GM10248 (cell line): ENCODE measurements at regions not wholly inside any gene's neighbourhood (a gene's known extent, or its start where the extent isn't known, plus 50 kb on each side); places are given as distances from the start of the nearest gene placed in this dataset.

Experiments
- CTCF ChIA-PET: fragments of 300-600 bp; sonication (Branson Sonifier 250); formaldehyde crosslinking; extraction: SDS; loops from one replicate; lab custom pipeline; 2021; ENCODE audit warnings: antibody characterized with exemption; lab: Yijun Ruan, JAX
- POLR2A ChIA-PET: fragments of 350-650 bp; sonication (Branson Sonifier 250); formaldehyde crosslinking; extraction: SDS; loops from one replicate; lab custom pipeline; 2020; ENCODE audit warnings: antibody characterized with exemption; lab: Yijun Ruan, JAX
- DNase-seq: peaks from one replicate; pipeline ENCODE4 v3.0.0; 2012; ENCODE audit errors: extremely low spot score
- CTCF ChIP-seq: IDR thresholded peaks from 2 replicates; pipeline ENCODE4 v1.5.1; 2012; ENCODE audit warnings: mild to moderate bottlenecking, low read depth; ENCODE audit errors: extremely low read depth, missing control alignments, control extremely low read depth

- CTCF ChIA-PET = no interaction called here
- no peak for TF ChIP-seq CTCF
- POLR2A ChIA-PET = no interaction called here
- no peak for DNase-seq
These were observed 477.2 kb upstream of the VRK2 start for GRCh38 chr2:57569396-57569795.

GRCh38 chr2:57570961-57571360 is 475.6 kb upstream of the VRK2 start:
- peak; percentile 5 for DNase-seq
- ChIA-PET POLR2A (no interaction called here), CTCF (no interaction called here)
- TF ChIP-seq CTCF = no peak

DNA sequence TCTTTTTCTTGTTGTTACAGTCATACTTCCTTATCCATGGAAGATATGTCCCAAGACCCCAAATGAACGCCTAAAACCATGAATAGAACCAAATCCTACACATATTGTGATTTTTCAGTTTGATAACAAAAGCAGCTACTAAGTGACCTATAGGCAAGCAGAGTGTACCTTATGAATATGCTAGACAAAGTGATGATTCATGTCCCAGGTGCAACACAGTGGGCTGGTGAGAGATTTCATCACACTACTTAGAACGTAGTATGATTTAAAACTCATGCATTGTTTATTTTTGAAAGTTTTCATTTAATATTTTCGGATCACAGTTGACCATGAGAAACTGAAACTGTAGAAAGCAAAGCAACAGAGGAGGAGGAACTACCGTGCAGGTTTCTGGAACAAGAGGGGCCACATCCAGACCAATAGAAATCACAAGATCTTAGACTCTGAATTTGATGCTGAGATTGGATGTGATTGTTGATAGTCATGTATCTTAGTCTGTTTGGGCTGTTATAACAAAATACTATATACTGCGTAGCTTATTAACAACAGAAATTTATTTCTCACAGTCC is 470.8 kb upstream of the VRK2 start:
- TF ChIP-seq CTCF = no peak
- ChIA-PET CTCF (no interaction called here), POLR2A (no interaction called here)
- DNase-seq = no peak

GRCh38 chr2:57576983-57577382 is 469.6 kb upstream of the VRK2 start:
- POLR2A ChIA-PET = no interaction called here
- TF ChIP-seq CTCF = no peak
- no peak for DNase-seq
- CTCF ChIA-PET = interaction anchor here (1.2 kb wide), 1 partner anchor 9 kb away, joined by 3 read pairs; no protein-coding TSS in a partner anchor

DNA sequence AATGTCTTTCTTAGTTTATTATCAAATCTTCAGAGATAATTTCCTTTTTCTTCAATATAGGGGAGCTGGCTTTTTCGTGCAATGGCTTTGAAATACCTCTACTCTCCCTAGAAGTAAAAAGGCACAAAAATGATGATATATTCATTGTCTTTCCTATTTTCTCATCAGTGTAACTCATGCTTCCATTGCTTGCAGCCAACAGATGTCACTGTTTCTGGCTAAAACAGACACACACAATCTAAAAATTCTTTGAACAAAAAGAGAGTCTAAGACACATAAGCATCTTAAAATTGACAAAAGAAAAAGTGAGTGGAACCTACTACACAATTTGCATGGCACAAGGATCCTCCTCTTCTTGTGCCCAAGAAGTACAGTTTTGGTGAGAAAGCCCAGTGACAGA is 448.7 kb upstream of the VRK2 start:
- CTCF ChIA-PET = no interaction called here
- DNase-seq = no peak
- POLR2A ChIA-PET = no interaction called here
- no peak for TF ChIP-seq CTCF

- ChIA-PET CTCF (no interaction called here), POLR2A (no interaction called here)
- DNase-seq = no peak
These were observed 448.1 kb upstream of the VRK2 start for GRCh38 chr2:57598551-57598950.

More at GRCh38 chr2:57598551-57598950, 448.1 kb upstream of the VRK2 start:
- TF ChIP-seq CTCF = no peak
